GM19372 (cell line): ENCODE measurements at regions not wholly inside any gene's neighbourhood (a gene's known extent, or its start where the extent isn't known, plus 50 kb on each side); places are given as distances from the start of the nearest gene placed in this dataset.

ENCODE experiments used
- ATAC-seq: cut with Tn5 transposase; IDR thresholded peaks from one replicate; pipeline ENCODE4 v1.9.1; 2021; ENCODE audit warnings: mild to moderate bottlenecking, low read depth, moderate library complexity; ENCODE audit not compliant: unreplicated experiment

DNA sequence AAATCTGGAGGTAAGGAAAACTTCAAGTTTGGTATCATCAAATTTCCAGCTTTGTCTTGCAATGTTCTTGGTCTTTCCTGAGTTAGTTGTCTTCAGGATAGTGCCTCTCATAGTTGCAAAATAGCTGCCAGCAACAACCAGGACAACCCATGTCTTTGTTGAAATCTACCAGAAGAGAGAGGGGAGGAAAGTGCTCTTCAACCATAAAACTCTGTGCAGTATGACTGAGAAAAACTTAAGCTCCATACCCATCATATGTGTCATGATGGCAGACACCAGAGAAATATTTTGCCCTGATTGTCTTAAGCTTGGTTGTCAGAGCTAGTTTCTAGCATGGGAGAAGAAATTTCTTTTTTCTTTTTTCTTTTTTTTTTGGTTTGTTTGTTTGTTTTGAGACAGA is 103.3 kb downstream of the SPRY2 start:
- ATAC-seq = no peak

- peak; percentile 12 for ATAC-seq
Observed at GRCh38 chr13:80235967-80236302, 105.0 kb downstream of the SPRY2 start.

DNA sequence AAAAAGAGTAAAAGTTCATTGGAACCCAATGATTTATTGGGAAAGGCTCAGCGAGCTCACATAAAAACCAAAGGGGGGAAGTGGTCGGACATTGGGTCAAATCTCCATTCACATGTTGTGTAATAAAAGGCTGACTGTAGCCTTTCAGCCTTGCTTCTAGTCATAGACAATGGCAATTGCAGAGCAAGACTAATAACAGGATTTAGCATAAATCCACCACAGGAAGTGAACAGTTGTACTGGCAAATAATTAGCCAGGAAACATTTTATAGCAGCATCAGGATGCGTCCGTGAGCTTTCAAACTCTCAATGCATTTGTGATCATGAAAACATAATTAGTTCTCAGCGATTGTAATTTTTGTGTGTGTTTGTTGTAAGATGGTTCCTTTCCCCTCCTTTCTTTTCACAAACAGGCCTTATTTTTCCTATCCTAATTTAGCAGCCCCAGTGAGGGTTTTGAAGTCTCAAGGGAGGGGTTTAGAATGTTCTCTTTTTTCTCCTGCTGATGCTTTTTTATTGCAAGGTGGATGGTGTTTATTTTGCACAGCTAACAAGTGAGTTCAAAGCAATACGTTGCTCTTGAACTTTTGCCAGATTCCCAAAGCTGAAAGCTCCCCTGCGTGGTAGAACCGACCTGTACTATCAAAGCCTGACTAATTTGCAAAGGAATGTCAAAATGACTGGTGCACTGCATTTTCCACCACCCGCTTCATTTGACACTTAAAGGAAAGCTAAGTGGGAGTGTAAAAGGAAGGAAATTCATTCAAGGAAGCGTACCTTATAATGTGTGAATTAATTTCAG is 105.6 kb downstream of the SPRY2 start:
- peak; percentile 89 for ATAC-seq

DNA sequence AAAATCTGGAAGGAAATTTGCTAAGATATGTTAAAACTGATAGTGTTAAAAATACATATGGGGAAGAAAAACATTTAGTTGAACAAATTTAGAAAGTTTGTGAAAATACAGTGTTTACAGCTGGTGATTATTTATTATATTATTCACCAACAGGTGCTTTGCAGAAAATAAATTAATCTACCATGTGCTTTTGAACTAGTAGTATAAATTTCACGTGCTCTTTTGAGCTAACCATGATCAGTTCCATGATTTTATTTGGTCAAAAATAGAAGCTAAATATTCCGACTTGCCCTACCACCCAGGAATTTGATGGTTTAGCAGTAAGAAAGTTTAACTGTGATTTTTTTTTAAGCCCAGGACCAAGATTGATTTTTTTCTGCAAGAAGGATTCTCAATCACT is 113.3 kb downstream of the SPRY2 start:
- no peak for ATAC-seq

DNA sequence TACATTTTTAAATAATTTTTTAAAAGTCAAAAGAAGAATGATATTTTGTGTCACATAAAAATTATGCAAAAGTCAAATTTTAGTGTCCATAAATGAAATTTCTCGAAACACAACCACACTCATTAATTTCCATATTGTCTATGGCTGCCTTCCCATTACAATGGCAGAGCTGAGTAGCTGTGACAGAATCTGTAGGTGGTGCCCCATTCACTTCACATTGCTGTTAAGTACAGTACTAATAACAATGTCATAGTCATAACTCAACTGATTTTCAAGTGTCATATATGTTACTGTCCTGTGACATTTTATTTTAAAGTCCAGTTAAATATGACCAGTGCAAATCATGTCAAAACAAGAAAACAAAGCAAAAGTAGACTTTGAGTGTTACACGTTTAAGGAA is 114.3 kb downstream of the SPRY2 start:
- ATAC-seq = no peak

DNA sequence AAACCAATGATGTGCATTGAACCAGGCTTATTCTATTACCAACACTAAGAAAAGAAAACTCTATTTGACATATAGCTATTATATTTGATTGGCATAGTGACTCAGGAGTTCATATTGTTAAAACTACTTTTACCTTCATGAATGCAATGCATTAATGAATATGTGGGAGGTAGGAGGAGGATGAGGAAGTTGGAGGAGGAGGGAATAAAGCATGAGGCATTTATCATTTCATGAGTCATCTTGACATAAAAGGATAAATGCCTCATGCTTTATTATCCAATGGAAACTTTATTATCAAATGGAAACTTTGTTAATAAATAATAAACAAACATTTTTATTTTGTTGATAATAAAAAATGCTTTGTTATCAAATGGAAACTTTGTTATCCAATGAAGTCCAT is 116.5 kb downstream of the SPRY2 start:
- ATAC-seq = no peak

DNA sequence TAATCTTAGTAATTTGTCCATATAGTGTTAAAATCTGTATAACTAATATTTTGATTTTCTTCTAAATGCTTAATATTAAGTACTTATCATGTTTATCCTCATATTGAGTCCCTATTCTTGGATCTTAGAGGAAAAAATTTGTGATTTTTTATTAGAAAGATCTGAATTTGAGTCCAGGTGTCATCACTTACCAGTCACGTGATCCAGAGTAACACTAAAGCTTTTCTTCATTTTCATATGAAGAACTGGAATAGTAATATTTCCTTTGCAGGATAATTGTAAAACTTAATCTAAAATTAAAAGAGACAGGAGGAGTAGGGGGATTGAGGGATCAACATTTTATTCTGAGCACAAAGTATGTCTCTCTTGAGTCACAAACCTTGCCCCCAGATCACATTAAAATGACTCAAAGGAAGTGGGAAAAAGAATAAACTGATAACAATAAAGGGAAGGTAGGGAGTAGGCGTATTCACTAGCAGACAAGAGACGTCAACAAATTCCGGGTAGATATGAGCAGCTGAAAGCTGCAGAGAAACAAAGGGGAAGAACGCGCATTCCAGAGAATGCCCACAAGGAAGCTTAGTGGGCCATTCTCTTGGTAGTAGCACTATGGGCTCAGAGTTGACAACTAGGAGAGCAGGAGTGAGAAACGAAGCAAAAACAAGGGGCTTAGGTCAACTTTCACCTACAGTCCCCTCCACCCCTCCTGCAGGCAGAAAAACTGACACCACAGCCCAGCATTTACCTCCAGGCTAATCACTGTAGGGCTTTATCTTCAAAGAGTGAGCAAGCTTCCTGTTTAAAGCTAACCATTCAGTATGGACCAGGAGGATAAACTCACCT is 123.1 kb downstream of the SPRY2 start:
- no peak for ATAC-seq

GRCh38 chr13:80215368-80215767 is 125.6 kb downstream of the SPRY2 start:
- no peak for ATAC-seq

GRCh38 chr13:80214521-80214991 is 126.4 kb downstream of the SPRY2 start:
- no peak for ATAC-seq

DNA sequence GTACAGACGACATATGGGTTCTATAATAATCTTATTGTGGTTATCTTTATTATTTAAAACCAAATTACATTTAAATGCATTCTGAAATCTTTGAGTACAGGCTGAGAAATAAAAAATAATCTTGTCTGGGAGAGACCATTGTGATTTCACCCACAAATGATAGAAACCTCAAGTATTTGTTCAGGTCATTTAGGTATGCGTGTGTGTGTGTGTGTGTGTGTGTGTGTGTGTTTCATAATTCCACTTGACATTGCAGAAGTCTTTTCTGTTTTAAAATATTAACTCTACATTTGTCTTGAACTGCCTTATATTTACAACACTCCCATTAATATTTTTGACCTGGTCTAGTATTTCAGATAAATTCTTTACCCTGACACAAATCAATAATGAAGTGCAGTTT is 126.9 kb downstream of the SPRY2 start:
- no peak for ATAC-seq

- no peak for ATAC-seq
Observed at GRCh38 chr13:80213201-80213600, 127.7 kb downstream of the SPRY2 start.

DNA sequence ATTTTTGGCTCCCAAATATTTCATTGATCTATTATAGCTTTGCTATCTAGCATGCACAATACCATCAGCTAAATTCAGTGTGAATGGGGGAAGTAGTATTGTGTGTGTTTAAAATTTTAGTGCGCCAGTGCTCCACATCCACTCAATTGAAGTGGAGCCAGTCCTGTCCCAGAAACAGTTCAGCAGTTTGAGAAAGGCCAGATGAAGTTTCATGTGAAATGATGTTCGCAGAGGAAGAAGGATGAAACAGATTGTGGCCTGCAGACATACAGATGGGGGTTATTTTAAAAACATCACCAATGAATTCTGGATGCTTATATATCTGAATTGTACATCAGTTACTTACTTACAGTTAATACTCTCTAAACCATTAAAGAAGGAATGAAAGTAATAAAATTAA is 129.4 kb downstream of the SPRY2 start:
- ATAC-seq = no peak

GRCh38 chr13:80204642-80205041 is 136.3 kb downstream of the SPRY2 start:
- ATAC-seq = no peak

DNA sequence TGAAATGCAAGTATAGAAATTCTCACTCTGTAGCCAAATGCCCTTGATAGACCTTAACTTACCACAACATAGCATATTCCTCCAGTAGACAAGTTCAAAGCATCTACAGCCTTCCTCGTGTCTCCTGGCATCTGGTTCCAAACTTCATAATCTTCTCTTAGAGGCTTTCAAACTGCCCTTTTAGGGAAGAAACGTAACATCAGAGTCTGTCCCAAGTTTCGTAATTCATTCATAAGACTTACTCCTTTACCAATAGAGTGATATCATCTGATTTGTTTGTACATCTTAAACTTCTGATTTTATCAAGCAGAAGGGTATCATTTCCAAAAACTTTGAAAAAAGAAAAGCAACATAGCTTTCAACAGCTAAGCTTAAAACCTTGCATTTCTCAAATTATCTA is 137.4 kb downstream of the SPRY2 start:
- ATAC-seq = no peak

GRCh38 chr13:80201694-80202468 is 139.0 kb downstream of the SPRY2 start:
- no peak for ATAC-seq

- no peak for ATAC-seq
Observed at GRCh38 chr13:80199585-80200292, 141.2 kb downstream of the SPRY2 start.

DNA sequence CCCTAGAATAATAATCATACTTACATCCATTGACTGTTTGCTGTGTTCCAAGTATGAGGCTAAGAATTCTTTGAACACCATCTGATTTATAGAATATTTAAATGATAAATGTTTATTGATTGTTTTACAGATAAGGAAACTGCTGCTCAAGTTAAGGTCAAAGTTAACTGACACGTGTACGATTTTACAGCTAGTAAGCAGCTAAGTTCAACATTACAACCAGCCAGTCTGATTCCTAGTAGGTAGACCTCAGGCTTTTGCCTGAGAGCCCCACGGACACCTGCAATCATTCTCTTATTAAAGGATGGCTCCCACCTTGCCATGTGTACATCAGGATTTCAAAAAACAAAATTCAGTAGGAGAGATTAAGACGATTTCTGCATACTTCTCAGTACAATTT is 141.9 kb downstream of the SPRY2 start:
- no peak for ATAC-seq

- ATAC-seq = no peak
Observed at GRCh38 chr13:80196756-80197155, 144.2 kb downstream of the SPRY2 start.

GRCh38 chr13:80195649-80196048 is 145.3 kb downstream of the SPRY2 start:
- no peak for ATAC-seq

GRCh38 chr13:80189889-80190597 is 150.9 kb downstream of the SPRY2 start:
- no peak for ATAC-seq
